Breast epithelium (tissue), 3 donors: ENCODE measurements at regions not wholly inside any gene's neighbourhood (a gene's known extent, or its start where the extent isn't known, plus 50 kb on each side); places are given as distances from the start of the nearest gene placed in this dataset.

Experiments used
- POLR2A ChIP-seq: fragments of 450-650 bp; IDR thresholded peaks from one replicate; pipeline ENCODE4 v1.6.1; 2016; ENCODE audit warnings: antibody characterized with exemption, mild to moderate bottlenecking, moderate library complexity
- POLR2AphosphoS5 ChIP-seq, 3 donors: sonication (generic); formaldehyde crosslinking; IDR thresholded peaks; one replicate each; pipeline ENCODE4 v1.6.1; 2017; ENCODE audit warnings: antibody characterized with exemption in 3 of 3
- TF ChIP-seq, protein P1 (sequence below), 3 donors: fragments of 450-650 bp; IDR thresholded peaks; one replicate each; pipeline ENCODE4 v1.5.1; 2016 to 2017; ENCODE audit warnings: antibody characterized with exemption in 3 of 3, mild to moderate bottlenecking in 3 of 3, moderate library complexity in 3 of 3

DNA sequence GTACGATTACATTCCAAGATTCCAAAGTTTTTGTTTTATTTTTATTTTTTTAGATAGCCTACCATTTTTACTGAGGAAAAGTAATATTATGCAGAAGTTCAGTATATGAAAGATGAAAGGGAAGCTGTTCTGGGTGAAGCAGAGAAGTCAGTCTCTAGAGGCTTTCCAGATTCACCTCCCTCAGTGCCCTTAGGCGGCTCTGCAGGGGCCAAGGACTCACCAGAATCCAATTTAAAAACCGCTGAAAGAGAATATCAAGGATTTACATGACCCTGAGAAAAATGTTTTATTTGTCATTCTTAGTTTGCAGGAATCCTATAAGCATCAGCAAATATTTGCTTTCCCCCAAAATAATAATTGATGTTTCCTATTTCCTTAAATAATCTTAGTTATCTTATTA is 1084.6 kb upstream of the ARRDC3 start:
- TF ChIP-seq POLR2A (no peak), POLR2AphosphoS5 (IDR thresholded peaks at IDR 0.05) (no peak)
- TF ChIP-seq, protein P1, sequence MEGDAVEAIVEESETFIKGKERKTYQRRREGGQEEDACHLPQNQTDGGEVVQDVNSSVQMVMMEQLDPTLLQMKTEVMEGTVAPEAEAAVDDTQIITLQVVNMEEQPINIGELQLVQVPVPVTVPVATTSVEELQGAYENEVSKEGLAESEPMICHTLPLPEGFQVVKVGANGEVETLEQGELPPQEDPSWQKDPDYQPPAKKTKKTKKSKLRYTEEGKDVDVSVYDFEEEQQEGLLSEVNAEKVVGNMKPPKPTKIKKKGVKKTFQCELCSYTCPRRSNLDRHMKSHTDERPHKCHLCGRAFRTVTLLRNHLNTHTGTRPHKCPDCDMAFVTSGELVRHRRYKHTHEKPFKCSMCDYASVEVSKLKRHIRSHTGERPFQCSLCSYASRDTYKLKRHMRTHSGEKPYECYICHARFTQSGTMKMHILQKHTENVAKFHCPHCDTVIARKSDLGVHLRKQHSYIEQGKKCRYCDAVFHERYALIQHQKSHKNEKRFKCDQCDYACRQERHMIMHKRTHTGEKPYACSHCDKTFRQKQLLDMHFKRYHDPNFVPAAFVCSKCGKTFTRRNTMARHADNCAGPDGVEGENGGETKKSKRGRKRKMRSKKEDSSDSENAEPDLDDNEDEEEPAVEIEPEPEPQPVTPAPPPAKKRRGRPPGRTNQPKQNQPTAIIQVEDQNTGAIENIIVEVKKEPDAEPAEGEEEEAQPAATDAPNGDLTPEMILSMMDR (IDR thresholded peaks at IDR 0.05): no peak
